Adrenal gland (tissue), 9 donors: ENCODE measurements at regions not wholly inside any gene's neighbourhood (a gene's known extent, or its start where the extent isn't known, plus 50 kb on each side); places are given as distances from the start of the nearest gene placed in this dataset.

Source experiments
- DNase-seq, 7 donors: peaks; one replicate each; pipeline ENCODE4 v3.0.0-alpha.2; 2019 to 2020
- H3K27ac ChIP-seq, 5 donors: fragments of 200-600 bp; sonication (generic) in 4 of 5; 1 replicate in 3 of 5; 2 replicates in 2 of 5; pipeline versions ENCODE4 v1.5.1 to v1.8.0; 2016 to 2020; ENCODE audit warnings: mild to moderate bottlenecking in 1 of 5
- H3K27me3 ChIP-seq: fragments of 200-600 bp; 2 replicates; pipeline ENCODE4 v1.8.0; 2021
- H3K36me3 ChIP-seq, 2 donors: fragments of 200-600 bp; replicated peaks in 1 of 2; 1 replicate in 1 of 2; 2 replicates in 1 of 2; pipeline versions ENCODE4 v1.5.1 to v1.8.0; 2018 to 2022
- H3K4me1 ChIP-seq, 2 donors: fragments of 200-600 bp; replicated peaks in 1 of 2; 1 replicate in 1 of 2; 2 replicates in 1 of 2; pipeline versions ENCODE4 v1.5.1 to v1.8.0; 2018 to 2021
- H3K4me3 ChIP-seq, 4 donors: fragments of 200-600 bp; sonication (generic) in 3 of 4; one replicate each; pipeline ENCODE4 v1.5.1; 2016 to 2018
- H3K9me3 ChIP-seq, 3 donors: fragments of 200-600 bp; sonication (generic) in 1 of 3; replicated peaks in 1 of 3; 1 replicate in 2 of 3; 2 replicates in 1 of 3; pipeline versions ENCODE4 v1.5.1 to v1.8.0; 2016 to 2021
- CTCF ChIP-seq, 6 experiments: fragments of 450-650 bp in 4 of 6; fragments of 200-600 bp in 2 of 6; sonication (generic) in 1 of 6; IDR thresholded peaks; 1 replicate in 5 of 6; 2 replicates in 1 of 6; pipeline versions ENCODE4 v1.5.1 to v1.8.0; 2016 to 2021; ENCODE audit warnings: antibody characterized with exemption in 6 of 6, mild to moderate bottlenecking in 2 of 6, moderate library complexity in 1 of 6
- POLR2A ChIP-seq, 2 donors: fragments of 450-650 bp; IDR thresholded peaks; one replicate each; pipeline ENCODE4 v1.6.1; 2017; ENCODE audit warnings: antibody characterized with exemption in 2 of 2, mild to moderate bottlenecking in 2 of 2, moderate library complexity in 1 of 2
- whole genome bisulfite sequencing, 4 donors: extraction: QIAGEN DNeasy Blood & Tissue Kit in 2 of 4; methylation state at CpG; one replicate each; pipeline versions ENCODE4 v1.1.5 to v1.1.7; 2013 to 2017; 5-methylcytosine and 5-hydroxymethylcytosine counted together
- intact Hi-C, 2 donors: fragments of 100-400 bp; cut with DNase I; formaldehyde crosslinking; loops; one replicate each; pipeline versions ENCODE4 v1.14.1 to v1.15.0; 2022 to 2023
- donor health status: healthy with polysubstance abuse.
- donor health status: Bipolar disorder and iron deficiency.
- donor health status: DM: yes; HTN: yes; CAD: no.
- donor health status: DM: no; HTN: no; CAD: no.
- donor health status: DM: no; HTN: no; CAD: no.

- TF ChIP-seq POLR2A (IDR thresholded peaks at IDR 0.05) = no peak
- TF ChIP-seq CTCF (IDR thresholded peaks at IDR 0.05) = no peak
- WGBS, 4 donors = 59 to 69% (median 65%) methylated on average over 17 to 18 of the region's 18 CpGs
- intact Hi-C loops = no loop called here
- Histone ChIP-seq H3K27me3 (no peaks in the 10 kb centered on the region), H3K27ac (no peak overlapping the region), H3K36me3 (no peaks in the 10 kb centered on the region), H3K9me3 (no peaks in the 10 kb centered on the region), H3K4me1 (no peaks in the 10 kb centered on the region), H3K4me3 (no peak overlapping the region)
- no peak for DNase-seq
Observed at GRCh38 chr4:8736090-8736825, 135.4 kb downstream of the HMX1 start.

GRCh38 chr4:8735236-8736089 lies 136.2 kb downstream of the HMX1 start:
- intact Hi-C loops = no loop called here

GRCh38 chr4:8732681-8733243 lies 138.9 kb downstream of the HMX1 start:
- intact Hi-C loops = no loop called here
- Histone ChIP-seq H3K4me1 (no peaks in the 10 kb centered on the region), H3K36me3 (no peaks in the 10 kb centered on the region), H3K4me3 (no peak overlapping the region), H3K27ac (no peak overlapping the region), H3K27me3 (no peaks in the 10 kb centered on the region), H3K9me3 (no peaks in the 10 kb centered on the region)
- WGBS, 4 donors = 79 to 88% (median 86%) methylated on average over 3 to 5 of the region's 5 CpGs
- TF ChIP-seq POLR2A (IDR thresholded peaks at IDR 0.05) (no peak), CTCF (IDR thresholded peaks at IDR 0.05) (no peak)
- peak in 2 of 7 donors; percentile 4 to 18 for DNase-seq

More at GRCh38 chr4:8735236-8736089, 136.2 kb downstream of the HMX1 start:
- no peak overlapping the region for H3K27ac ChIP-seq
- H3K36me3 ChIP-seq = no peaks in the 10 kb centered on the region
- no peaks in the 10 kb centered on the region for H3K9me3 ChIP-seq
- H3K4me3 ChIP-seq = no peak overlapping the region
- peak in 2 of 7 donors; percentile 13 to 17 for DNase-seq
- no peaks in the 10 kb centered on the region for H3K27me3 ChIP-seq
- WGBS, 4 donors = 57 to 76% (median 69%) methylated on average over 6 to 14 of the region's 14 CpGs
- TF ChIP-seq POLR2A (IDR thresholded peaks at IDR 0.05) = no peak
- TF ChIP-seq CTCF (IDR thresholded peaks at IDR 0.05) = no peak
- no peaks in the 10 kb centered on the region for H3K4me1 ChIP-seq

- Histone ChIP-seq H3K27me3 (no peaks in the 10 kb centered on the region), H3K9me3 (no peaks in the 10 kb centered on the region), H3K36me3 (no peaks in the 10 kb centered on the region), H3K27ac (no peak overlapping the region), H3K4me3 (no peak overlapping the region), H3K4me1 (no peaks in the 10 kb centered on the region)
- whole genome bisulfite sequencing, 4 donors = 70 to 76% (median 74%) methylated on average over 8 to 10 of the region's 10 CpGs
- intact Hi-C loops = no loop called here
- no peak for TF ChIP-seq POLR2A (IDR thresholded peaks at IDR 0.05)
- TF ChIP-seq CTCF (IDR thresholded peaks at IDR 0.05) = no peak
- DNase-seq = peak in 1 of 7 donors; percentile 3
Observed at GRCh38 chr4:8732092-8732491, 139.5 kb downstream of the CPZ start.
